Upper lobe of right lung (tissue), 1 donor: ENCODE measurements at regions not wholly inside any gene's neighbourhood (a gene's known extent, or its start where the extent isn't known, plus 50 kb on each side); places are given as distances from the start of the nearest gene placed in this dataset.

Experiments used
- ATAC-seq: fragments of 200-7000 bp; cut with Tn5 transposase; one replicate; pipeline ENCODE4 v1.9.1; 2020; ENCODE audit warnings: mild to moderate bottlenecking, moderate library complexity
- DNase-seq: peaks from one replicate; pipeline ENCODE4 v3.0.0-alpha.2; 2020
- H3K27ac ChIP-seq: fragments of 200-600 bp; one replicate; pipeline ENCODE4 v1.8.0; 2022
- H3K27me3 ChIP-seq: fragments of 200-600 bp; one replicate; pipeline ENCODE4 v1.8.0; 2022; ENCODE audit warnings: mild to moderate bottlenecking
- H3K36me3 ChIP-seq: fragments of 200-600 bp; one replicate; pipeline ENCODE4 v1.8.0; 2022
- H3K4me1 ChIP-seq: fragments of 200-600 bp; one replicate; pipeline ENCODE4 v1.8.0; 2022
- H3K4me3 ChIP-seq: fragments of 200-600 bp; one replicate; pipeline ENCODE4 v1.8.0; 2022; ENCODE audit warnings: mild to moderate bottlenecking
- H3K9me3 ChIP-seq: fragments of 200-600 bp; one replicate; pipeline ENCODE4 v1.8.0; 2022
- intact Hi-C: fragments of 100-400 bp; cut with DNase I; formaldehyde crosslinking; loops from one replicate; pipeline ENCODE4 v1.11.0; 2022
- TF ChIP-seq, protein P1 (sequence below): fragments of 200-600 bp; IDR thresholded peaks from one replicate; pipeline ENCODE4 v1.8.0; 2022; ENCODE audit warnings: antibody characterized with exemption
- donor health status: DM: no; HTN: yes; CAD: no; lungs with severe emphysema.

GRCh38 chr14:43043850-43044249 lies 1437.2 kb downstream of the LRFN5 start:
- no peak overlapping the region for H3K27ac ChIP-seq
- TF ChIP-seq, protein P1, sequence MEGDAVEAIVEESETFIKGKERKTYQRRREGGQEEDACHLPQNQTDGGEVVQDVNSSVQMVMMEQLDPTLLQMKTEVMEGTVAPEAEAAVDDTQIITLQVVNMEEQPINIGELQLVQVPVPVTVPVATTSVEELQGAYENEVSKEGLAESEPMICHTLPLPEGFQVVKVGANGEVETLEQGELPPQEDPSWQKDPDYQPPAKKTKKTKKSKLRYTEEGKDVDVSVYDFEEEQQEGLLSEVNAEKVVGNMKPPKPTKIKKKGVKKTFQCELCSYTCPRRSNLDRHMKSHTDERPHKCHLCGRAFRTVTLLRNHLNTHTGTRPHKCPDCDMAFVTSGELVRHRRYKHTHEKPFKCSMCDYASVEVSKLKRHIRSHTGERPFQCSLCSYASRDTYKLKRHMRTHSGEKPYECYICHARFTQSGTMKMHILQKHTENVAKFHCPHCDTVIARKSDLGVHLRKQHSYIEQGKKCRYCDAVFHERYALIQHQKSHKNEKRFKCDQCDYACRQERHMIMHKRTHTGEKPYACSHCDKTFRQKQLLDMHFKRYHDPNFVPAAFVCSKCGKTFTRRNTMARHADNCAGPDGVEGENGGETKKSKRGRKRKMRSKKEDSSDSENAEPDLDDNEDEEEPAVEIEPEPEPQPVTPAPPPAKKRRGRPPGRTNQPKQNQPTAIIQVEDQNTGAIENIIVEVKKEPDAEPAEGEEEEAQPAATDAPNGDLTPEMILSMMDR = no peak
- no peak overlapping the region for H3K4me3 ChIP-seq
- H3K4me1 ChIP-seq = no peaks in the 10 kb centered on the region
- no peaks in the 10 kb centered on the region for H3K27me3 ChIP-seq
- H3K36me3 ChIP-seq = no peaks in the 10 kb centered on the region
- no peaks in the 10 kb centered on the region for H3K9me3 ChIP-seq
- intact Hi-C loops = no loop called here
- ATAC-seq (no peak), DNase-seq (no peak)

- Histone ChIP-seq H3K27me3 (no peaks in the 10 kb centered on the region), H3K27ac (no peak overlapping the region), H3K9me3 (no peaks in the 10 kb centered on the region), H3K36me3 (no peaks in the 10 kb centered on the region), H3K4me3 (no peak overlapping the region), H3K4me1 (no peaks in the 10 kb centered on the region)
- TF ChIP-seq, protein P1 = no peak
- DNase-seq = no peak
- ATAC-seq = no peak
- intact Hi-C loops = no loop called here
These were observed 1435.7 kb downstream of the LRFN5 start for GRCh38 chr14:43042408-43042807.

- TF ChIP-seq, protein P1 = no peak
- no peak overlapping the region for H3K27ac ChIP-seq
- DNase-seq (no peak), ATAC-seq (no peak)
- H3K9me3 ChIP-seq = no peaks in the 10 kb centered on the region
- no peak overlapping the region for H3K4me3 ChIP-seq
- intact Hi-C loops = no loop called here
- no peaks in the 10 kb centered on the region for H3K36me3 ChIP-seq
- no peaks in the 10 kb centered on the region for H3K4me1 ChIP-seq
- H3K27me3 ChIP-seq = no peaks in the 10 kb centered on the region
These were observed 1435.3 kb downstream of the LRFN5 start for GRCh38 chr14:43041976-43042375.

DNA sequence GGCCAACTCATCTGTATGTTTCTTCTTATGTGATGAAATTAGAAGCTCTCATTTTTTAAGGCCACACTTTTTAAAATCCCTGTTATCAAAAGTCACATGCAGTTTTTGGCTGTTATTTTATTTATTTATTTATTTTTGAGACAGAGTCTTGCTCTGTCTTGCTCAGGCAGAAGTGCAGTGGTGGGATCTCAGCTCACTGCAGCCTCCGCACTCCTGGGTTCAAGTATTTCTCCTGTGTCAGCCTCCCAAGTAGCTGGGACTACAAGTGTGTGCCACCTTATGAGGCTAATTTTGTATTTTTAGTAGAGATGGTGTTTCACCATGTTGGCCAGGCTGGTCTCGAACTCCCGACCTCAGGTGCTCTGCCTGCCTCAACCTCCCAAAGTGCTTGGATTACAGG lies 1434.5 kb downstream of the LRFN5 start:
- intact Hi-C loops = no loop called here
- no peak for ATAC-seq

GRCh38 chr14:43039881-43040280 lies 1433.2 kb downstream of the LRFN5 start:
- intact Hi-C loops = no loop called here
- H3K9me3 ChIP-seq = no peaks in the 10 kb centered on the region
- TF ChIP-seq, protein P1 = no peak

More for the DNA sequence above, 1434.5 kb downstream of the LRFN5 start:
- Histone ChIP-seq H3K27me3 (no peaks in the 10 kb centered on the region), H3K4me3 (no peak overlapping the region), H3K4me1 (no peaks in the 10 kb centered on the region), H3K27ac (no peak overlapping the region), H3K9me3 (no peaks in the 10 kb centered on the region), H3K36me3 (no peaks in the 10 kb centered on the region)
- TF ChIP-seq, protein P1 = no peak
- no peak for DNase-seq

DNA sequence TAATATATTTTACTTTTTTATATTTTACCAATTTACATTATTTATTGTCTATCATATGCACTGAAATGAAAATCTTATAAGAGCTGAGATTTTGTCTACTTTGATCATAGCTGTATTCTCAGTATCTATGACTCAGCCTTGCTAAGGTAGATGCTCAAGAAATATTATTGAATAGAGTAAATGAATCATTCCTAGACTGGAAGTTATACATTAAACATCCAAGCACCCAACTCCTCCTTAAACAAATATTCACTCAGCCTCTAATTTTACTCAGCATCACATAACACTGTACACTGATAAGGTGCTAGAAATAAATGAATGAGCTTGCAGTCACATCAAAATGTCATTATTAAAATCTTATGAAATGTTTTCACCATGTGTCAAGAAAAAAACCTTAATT lies 1424.9 kb downstream of the LRFN5 start:
- intact Hi-C loops = no loop called here
- H3K27me3 ChIP-seq = no peaks in the 10 kb centered on the region
- H3K4me1 ChIP-seq = no peaks in the 10 kb centered on the region
- ATAC-seq = no peak
- H3K36me3 ChIP-seq = no peaks in the 10 kb centered on the region
- H3K9me3 ChIP-seq = no peaks in the 10 kb centered on the region
- TF ChIP-seq, protein P1 = no peak
- no peak overlapping the region for H3K27ac ChIP-seq
- no peak for DNase-seq
- H3K4me3 ChIP-seq = no peak overlapping the region

More at GRCh38 chr14:43039881-43040280, 1433.2 kb downstream of the LRFN5 start:
- DNase-seq = no peak
- Histone ChIP-seq H3K27me3 (no peaks in the 10 kb centered on the region), H3K4me3 (no peak overlapping the region), H3K36me3 (no peaks in the 10 kb centered on the region), H3K27ac (no peak overlapping the region), H3K4me1 (no peaks in the 10 kb centered on the region)
- ATAC-seq = no peak
